HG02981 (cell line): ENCODE measurements at regions not wholly inside any gene's neighbourhood (a gene's known extent, or its start where the extent isn't known, plus 50 kb on each side); places are given as distances from the start of the nearest gene placed in this dataset.

Experiments
- ATAC-seq: cut with Tn5 transposase; IDR thresholded peaks from one replicate; pipeline ENCODE4 v1.9.1; 2021; ENCODE audit warnings: mild to moderate bottlenecking, moderate library complexity; ENCODE audit not compliant: unreplicated experiment

DNA sequence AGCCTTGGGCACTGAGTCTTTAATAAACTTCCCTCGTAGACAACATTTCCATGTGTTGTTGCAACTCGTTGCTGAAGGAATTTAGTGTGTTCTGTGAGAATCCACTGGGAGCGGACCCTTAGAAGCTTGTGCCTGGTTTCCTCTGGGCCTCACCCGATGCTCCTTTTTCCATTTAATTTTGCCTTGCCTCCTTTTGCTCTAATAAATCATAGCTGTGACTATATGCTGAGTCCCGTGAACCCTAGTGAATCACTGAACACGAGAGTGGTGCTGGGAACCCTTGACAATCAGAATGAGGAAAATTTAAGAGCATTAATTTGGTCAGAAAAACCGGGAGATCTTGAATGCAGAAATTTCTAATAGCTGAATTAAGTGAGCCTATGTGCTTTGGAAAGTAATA lies 291.1 kb upstream of the ZNF608 start:
- ATAC-seq = no peak

DNA sequence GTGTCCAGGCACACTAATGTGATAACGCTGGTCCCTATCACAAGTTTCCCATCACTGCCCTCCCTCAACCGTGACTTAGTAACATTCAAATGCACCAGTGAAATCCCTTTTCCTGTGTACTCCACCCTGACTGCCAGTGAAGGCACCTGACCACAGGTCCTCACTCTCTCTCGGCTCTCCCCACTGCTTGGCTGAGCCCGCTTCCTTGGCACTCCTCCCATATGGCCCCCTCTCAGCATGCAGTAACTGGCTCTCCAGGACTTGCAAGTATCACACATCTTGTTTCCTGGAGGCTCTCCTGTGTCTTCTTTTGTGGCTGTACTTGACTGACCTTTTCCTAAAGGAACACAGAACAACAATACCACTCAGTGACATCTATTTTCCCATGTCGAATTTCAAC lies 292.0 kb upstream of the ZNF608 start:
- ATAC-seq = no peak

DNA sequence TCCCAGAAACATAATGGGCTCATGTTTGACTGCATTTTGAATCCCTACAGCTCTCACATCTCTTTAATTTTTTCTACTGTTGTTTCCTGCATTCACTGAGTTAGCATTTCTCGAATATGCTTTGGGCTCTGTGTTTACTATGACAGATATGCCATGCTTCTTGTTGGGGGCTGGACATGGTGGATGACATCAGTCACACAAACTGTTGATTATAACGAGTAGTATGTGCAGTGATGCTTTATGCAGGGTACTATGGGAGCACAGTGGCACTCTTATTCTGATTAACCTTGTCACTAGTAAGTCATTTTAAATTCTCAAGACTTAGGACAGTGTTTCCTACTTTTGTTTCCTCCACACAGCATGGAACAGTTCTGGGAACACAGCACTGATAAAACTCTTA lies 295.4 kb upstream of the ZNF608 start:
- no peak for ATAC-seq

DNA sequence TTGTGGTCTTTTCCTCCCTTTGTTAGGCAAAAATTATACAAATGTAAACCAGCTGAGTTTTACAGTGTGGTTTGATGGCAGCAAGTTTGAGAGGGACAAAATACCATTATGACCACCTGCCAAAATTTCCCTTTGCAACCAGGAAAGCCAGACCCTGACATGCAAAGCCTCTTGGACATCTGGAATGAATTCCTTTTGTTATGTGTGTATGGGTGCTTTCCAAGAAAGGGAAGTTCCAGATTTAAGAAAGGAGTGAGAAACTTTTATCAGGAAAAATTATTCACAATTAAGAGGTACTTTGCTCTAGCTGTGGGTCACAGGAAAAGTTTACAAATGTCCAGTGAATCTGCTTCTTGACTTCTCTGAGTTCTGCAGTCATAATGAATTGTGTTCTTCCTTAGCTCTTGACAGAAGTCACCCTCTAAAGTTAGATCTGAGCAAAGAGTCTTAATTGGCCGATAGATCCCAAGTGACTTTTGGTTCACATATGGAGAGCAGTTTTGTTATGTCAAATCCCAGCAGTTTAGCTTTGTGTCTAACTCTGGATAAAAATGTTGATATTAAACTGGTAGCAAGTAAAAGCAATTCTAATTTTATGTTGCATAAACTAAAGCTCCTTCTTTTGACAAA lies 295.9 kb upstream of the ZNF608 start:
- no peak for ATAC-seq

DNA sequence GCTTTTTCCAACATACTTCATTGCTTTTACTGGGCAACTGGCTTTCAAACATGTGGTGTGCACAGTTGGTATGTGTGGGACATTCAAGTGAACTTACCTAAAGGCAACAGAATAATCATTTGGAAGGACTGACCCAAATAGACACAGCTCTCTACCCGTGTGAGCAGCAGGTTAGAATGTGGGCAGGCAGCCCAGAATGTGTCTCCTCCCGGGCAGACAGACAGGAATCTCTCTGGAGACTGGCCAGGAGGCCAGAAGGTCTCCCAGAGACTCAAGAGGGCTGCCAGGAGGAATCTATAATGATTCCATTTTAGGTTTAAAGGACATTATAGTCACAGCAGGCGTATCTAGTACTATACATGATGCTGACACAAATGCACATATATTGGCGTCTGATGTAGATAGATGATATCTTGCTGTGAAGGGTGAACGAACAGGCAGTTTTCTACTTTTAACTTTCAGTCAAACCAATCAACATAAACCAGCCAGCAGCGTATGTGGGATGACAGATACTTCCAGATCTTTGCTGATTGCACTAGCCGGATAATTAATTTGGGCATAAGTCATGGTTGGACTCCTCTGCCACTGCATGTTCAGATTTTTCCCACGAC lies 297.4 kb upstream of the ZNF608 start:
- ATAC-seq = no peak

DNA sequence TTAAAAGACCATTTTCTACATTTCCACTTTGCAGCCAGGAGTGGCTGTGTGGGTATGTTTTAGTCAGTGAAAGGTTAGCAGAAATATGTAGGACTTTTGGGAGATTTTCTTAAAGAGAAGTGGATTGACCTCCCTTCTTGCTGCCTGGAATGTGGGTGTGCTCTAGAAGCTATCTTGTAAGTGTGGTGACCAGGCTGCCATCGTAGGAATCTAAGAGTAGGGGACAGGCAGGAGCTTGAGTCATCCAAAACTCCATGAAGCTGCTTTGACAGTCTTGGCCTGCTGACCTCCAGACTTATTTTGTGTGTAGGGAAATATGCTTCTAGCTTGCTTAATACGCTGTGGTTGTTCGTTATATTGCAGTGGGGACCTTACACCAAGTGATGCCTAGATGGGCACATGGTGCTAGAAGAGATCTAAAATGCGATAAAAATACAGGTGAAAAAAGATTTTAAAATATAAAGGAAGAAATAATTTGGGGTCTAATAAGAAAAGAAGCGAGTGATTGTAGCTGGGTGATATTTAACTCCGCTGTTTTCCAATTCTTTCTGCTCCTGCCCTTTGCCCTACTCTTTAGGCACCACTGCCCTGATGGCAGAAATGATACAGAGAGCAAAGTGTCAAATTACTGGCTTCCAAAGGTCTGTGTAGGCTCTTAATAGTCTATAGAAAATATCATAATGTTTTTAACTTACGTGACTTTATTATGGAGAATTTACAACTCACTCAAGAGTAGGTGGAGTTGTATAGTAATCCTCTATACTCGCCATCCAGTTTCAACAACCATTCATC lies 298.2 kb upstream of the ZNF608 start:
- ATAC-seq = no peak

DNA sequence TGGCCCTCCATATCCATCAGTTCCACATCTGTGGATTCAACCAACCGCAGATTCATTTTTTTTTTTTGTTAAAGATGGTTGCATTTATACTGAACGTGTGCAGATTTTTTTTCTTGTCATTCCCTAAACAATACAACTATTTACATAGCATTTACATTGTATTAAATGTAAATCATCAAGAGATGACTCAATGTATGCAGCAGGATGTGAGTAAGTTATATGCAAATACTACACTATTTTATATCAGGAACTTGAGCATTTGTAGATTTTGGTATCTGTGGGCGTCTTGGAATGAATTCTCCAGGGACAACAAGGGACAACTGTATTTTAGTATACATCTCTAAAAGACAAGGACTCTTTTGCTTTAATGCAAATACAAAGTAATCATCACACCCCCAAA lies 299.2 kb upstream of the ZNF608 start:
- no peak for ATAC-seq

DNA sequence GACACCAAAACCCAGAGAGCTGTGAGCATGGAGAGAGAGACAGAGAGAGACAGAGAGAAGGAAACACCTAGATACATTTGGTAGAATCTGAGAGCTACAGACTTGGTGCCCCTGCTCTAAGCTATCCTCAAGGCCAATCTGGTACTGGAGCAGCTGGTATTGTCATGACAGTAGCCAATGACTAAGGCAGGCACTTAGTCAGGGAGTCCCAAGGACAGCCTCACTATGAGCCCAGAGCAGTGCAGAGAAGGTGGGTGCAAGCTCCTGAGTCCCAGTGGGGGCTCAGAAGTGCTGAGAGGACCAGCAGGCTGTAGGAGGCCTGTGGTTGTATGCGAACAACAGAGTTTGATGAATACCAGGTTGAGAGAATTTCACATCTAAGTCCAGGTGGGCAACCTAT lies 300.4 kb upstream of the ZNF608 start:
- ATAC-seq = no peak

DNA sequence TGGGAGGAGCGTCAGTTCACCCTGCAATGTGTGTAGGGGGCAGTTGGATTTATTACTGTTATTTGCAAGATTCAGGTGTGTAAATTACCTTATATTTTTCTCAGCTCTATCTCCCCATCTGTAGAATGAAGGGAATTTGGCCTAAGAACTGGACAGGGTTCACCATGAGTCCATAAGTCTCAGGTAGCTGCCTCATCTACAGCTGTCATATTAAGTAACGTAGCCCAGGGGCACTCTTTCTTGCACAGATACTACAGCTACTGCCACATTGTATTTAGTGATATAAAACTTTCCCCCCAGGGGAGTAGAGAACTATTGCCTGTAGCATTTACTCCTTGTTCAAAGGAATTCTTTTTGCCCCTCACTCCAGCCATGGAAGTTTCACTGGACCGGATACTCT lies 301.4 kb upstream of the ZNF608 start:
- no peak for ATAC-seq

DNA sequence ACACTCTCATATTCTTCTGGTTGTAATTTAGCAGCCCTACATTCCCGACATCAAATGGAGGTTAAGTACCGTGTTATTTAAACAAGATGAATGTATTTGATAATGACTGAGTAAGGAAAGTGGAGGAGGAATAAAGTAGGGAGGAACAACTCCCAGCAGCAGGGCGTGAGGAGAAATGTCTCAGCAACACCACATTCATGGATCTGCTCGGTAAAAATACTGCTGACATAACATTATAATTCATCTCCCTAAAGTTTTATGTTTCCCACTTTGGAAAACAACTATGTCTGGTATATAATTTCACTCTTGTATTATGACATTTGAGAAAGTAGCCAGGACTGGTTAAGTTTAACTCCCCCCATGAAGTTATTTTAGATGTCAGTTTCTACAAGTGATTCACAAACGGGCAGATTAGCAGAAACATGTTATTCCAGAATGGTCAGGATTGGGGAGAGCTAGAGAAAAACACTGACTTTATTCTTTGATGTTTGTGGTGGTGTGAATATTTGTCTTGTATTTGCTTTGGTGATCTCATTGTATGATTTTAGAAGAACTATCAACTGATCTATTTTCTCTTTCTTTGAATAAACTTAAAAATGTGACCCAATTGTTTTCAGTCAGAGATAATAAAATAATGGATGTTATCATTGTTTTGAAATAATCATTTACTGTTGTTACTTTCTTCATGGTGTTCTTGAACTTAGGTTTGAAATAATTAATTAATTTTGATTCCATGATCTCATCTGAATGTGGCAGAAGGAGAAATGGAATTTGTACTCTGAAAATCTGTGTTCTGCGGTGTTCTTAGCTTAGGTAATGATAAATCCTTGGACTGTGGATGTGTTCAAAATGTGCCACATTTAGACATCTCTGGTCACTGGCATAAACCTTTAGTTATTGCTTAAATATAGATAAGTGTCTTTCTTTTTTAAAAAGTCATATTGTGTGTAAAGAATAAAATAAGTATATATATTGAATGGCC lies 303.6 kb upstream of the ZNF608 start:
- ATAC-seq = no peak

DNA sequence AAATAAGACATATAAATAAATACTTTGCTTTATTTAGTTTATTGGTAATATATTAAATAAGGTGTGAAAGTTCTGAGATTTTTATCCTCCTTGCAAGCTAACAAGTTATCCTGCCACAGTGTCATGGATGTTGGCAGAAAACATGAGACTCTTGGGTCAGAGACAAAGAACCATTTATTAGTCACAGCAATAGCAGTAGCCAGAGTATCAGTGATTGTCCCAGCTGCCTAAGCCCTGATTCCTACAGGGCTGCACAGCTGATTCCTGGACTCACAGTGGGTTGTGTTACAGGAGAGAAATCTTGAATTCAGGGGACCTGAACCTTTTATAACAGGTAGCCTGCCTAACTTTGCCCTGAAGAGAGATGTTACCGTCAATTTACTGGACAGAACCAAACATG lies 304.5 kb upstream of the ZNF608 start:
- no peak for ATAC-seq

DNA sequence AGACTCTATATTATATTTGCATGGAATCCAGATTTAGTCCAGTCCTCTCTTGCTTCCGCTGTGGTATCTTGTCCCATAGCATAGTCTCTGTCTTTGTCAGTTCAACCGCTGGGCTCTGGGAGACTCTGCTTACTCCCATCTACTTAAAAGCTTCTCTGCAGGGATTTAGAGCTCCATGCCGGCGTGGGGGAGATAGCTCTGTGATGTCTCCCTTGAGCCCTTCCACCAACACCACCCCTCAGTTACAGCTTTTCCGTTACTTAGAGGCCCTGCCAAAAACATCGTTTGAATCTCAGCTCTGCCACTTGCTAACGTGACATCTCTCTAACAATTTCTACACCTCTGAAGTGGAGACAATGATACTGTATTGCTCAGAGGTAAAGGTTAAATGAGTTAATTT lies 306.1 kb upstream of the ZNF608 start:
- ATAC-seq = no peak

DNA sequence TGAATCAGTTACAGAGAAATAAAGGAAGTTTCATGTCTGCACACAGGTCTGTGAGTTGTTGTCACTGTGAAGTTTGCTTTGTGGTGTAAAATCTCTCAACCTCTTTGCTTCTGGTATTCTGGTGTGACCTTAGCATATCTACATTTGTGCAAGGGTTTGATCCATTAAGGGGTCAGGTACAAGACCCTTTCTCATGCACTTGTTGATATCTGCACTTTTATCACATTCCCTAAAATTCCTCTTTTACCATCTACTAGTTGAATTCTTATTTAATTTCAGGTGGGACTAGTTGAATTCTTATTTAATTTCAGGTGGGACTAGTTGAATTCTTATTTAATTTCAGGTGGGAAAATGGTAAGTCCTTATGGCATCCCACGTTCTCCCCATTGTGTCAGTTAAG lies 306.7 kb upstream of the ZNF608 start:
- ATAC-seq = no peak

DNA sequence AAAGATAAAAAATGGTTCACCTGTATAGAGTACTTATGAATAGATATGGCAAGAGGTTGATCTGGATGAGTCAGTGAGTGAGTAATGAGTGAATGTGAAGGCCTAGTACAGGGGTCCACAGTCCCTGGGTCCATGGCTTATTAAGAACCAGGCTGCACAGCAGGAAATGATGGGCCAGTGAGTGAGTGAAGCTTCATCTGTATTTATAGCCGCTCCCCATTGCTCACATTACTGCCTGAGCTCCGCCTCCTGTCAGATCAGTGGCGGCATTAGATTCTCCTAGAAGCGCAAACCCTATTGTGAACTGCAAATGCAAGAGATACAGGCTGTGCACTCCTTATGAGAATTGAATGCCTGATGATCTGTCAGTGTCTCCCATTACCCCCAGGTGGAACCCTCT lies 307.7 kb upstream of the ZNF608 start:
- no peak for ATAC-seq

DNA sequence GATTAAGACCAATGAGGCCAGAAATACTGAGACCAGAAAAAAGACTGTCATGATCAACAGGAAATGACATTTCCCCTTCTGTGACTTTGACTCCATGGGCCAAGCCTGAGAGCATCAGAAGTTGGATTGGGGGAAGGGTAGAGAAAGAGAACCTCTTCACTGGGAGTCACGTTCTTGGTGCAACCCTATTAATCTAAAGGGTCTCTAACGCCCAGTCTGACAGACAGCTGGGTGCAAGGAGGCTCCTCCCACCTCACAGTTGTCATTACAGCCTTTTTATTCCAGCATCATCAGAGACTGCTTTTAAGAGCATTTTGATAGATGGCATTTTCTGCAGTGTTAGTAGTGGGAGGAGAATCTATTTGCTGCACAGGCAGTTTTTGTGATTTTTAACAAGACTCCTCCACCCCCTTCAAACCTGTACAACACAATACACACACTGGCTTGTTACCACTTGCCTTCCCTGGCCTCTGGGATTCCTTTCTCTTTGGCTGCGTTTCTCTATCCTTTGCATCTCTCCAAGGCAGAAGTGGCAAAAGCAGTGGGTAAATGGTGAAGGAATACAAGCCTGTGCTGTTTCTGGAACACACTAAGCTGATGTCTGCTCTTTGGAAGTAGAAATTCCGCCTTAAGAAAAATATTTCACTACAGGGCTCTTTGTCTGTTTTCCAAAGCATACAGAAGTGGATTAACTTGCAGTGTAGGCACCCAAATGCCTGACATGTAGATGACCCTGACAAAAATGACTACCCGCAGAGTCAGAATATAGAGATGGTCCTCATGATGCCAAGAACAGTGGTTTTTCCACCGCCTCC lies 310.4 kb upstream of the ZNF608 start:
- no peak for ATAC-seq

DNA sequence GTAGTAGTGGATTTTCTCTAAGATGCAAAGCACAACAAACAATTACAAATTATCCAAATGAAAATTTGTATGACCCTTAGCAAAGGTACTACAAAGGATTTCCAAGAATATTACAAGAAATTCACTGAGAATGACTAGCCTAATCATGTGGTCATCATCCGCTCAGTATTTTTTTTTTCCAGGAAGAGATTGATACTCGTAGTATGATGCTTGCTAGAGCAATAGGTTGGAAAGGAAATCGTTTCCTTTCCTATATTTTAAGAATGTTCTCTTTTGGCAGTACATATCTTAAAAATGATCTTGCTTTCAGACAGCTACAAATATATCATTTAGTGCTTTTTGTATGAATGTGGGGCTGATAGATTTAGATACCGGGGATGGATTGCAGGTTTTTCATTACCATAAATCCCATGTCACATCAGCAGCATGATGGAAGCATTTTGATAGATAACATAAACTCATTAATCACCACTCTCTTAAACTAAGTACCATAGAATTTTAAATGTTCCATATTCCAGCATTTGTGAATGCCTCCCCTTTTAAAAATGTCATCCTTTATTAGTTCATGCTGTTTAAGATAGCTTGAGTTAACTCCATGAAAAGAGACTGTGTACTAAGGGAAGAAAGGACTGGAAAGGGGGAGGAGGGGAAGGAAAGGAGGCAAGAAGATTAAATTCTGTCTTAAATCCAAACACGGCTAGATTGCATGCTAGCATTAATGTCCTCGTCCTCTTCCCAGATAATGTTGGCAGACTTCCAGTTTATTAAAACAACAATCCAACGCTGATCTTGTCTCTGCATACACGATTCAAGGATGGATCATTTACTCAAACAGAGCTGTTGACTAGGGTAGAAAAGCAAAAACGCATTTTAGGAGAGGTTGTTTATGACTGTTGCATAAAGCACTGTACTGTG lies 311.7 kb upstream of the ZNF608 start:
- no peak for ATAC-seq

DNA sequence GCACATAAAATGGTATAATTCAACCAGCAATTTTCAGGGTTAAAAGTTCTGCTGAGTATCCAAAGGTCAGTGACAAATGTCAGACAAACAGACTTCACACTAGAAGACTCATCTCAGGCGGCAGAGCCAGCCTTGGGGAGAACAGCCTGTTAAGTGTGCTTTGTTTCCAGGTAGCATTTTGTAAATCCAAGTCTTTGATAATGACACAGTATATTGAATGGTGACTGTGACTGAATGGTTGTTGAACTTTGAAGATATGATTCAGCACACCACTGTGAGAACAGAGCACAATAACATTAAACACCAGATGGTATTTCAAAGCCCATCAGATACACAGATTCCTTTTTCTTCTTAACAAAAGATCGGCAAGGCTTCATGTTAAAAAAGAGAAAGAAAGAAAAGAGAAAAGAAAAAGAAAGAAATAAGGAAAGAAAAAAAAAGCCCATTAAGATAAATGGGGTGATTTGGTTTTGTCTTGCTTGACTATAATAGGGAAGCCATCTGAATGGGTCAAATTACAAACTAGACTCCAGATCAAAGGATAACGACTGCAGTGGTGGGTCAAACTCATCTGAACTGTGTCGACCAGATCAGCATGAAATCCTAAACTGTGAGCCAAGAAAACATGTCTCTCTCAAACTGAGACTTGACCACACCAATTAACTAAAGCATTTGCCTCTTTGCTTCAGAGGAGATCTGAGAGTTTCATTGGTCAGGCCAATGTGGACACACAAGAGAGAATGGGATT lies 313.0 kb upstream of the ZNF608 start:
- no peak for ATAC-seq

DNA sequence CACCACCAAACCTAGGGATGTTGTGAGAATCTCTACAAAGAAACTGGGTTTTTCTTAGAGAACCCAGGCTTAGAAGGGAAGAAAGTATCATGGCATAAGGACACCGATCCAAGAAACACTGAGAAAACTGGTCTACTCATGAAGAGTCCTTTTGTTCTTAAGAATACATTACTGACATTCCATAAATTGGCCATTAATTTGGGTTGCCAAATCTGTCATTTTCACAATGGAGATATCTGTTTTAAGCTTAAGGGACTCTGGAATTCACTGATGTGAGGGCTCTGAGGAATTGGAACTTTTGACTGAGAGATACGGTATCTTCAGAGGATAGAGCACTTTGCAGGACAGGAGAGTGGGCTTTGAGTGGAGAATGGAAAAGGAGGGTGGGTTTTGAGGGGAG lies 315.3 kb upstream of the ZNF608 start:
- ATAC-seq = no peak
